ENCODE measurements at regions not wholly inside any gene's neighbourhood (a gene's known extent, or its start where the extent isn't known, plus 50 kb on each side); places are given as distances from the start of the nearest gene placed in this dataset.

GRCh38 chr7:81128011-81128410, 209.2 kb upstream of the SEMA3C start:
- ChIA-PET POLR2A (no interaction called here), CTCF (ENCODE audit: low intra/inter-chr PET ratio, low total read pairs) (no interaction called here)
- no peaks in the 10 kb centered on the region for H3K27me3 ChIP-seq (ENCODE audit: control insufficient read depth in 1 of 2, insufficient read depth in 2 of 2, low read length in 2 of 2)
- no peaks in the 10 kb centered on the region; the same call in 1 of the 2 replicates for H3K9me3 ChIP-seq (ENCODE audit: low read length)
- no TSS peak for BruUV-seq (replicated peaks)
- H3K36me3 ChIP-seq (replicated peaks in 1 of 2; ENCODE audit: control insufficient read depth in 1 of 2, insufficient read depth in 2 of 2, low read length in 2 of 2): no peaks in the 10 kb centered on the region
- H3K79me2 ChIP-seq (ENCODE audit: insufficient read depth, low read length): no peaks in the 10 kb centered on the region
- no peak for ATAC-seq
- DNase-seq (ENCODE audit: low spot score): no peak
- in situ Hi-C loops (cut with HindIII; ENCODE audit: extremely low pct_ligation_motif_present, low pct_unique_long_range_greater_than_20kb) (no loop called here), intact Hi-C loops (cut with micrococcal nuclease; ENCODE audit: unreplicated experiment) (no loop called here)
- TF ChIP-seq KLF13 (CRISPR knock-in tag; IDR thresholded peaks at IDR 0.05): no peak
- no peak for TF ChIP-seq NFATC3 (CRISPR knock-in tag; IDR thresholded peaks at IDR 0.05)
- TF ChIP-seq MED1 (CRISPR knock-in tag; IDR thresholded peaks at IDR 0.05): no peak
- no peak for TF ChIP-seq ZNF7 (CRISPR knock-in tag; IDR thresholded peaks at IDR 0.05)
- no peak for TF ChIP-seq ZNF775 (CRISPR knock-in tag; IDR thresholded peaks at IDR 0.05; ENCODE audit: borderline replicate concordance)
- TF ChIP-seq SMARCC2 (IDR thresholded peaks at IDR 0.05): no peak
- no peak for TF ChIP-seq IKZF1 (IDR thresholded peaks at IDR 0.05)
- no peak for TF ChIP-seq ZNF740 (CRISPR knock-in tag; IDR thresholded peaks at IDR 0.05)
- TF ChIP-seq ZNF713 (CRISPR knock-in tag; IDR thresholded peaks at IDR 0.05): no peak
- no peak for TF ChIP-seq ZBTB2 (CRISPR knock-in tag; IDR thresholded peaks at IDR 0.05; ENCODE audit: low read depth)
- no peak for TF ChIP-seq ZNF607 (CRISPR knock-in tag; IDR thresholded peaks at IDR 0.05; ENCODE audit: borderline replicate concordance)
- TF ChIP-seq ZBTB21 (CRISPR knock-in tag; IDR thresholded peaks at IDR 0.05): no peak
- no peak for TF ChIP-seq DBP (CRISPR knock-in tag; IDR thresholded peaks at IDR 0.05; ENCODE audit: not compliant biosample characterization)
- no peak overlapping the region for H3K27ac ChIP-seq (ENCODE audit: extremely low read length, insufficient read depth, low read length)
- no peak for FAIRE-seq
- H2AFZ ChIP-seq (ENCODE audit: low read length): no peak overlapping the region
- H3K4me3 ChIP-seq (replicated peaks in 1 of 3; ENCODE audit: insufficient read depth in 1 of 3, low read depth in 2 of 3, low read length in 3 of 3): no peak overlapping the region
- H3K4me1 ChIP-seq (ENCODE audit: insufficient read depth, low read length): no peaks in the 10 kb centered on the region
- no peak overlapping the region for H3K9ac ChIP-seq (ENCODE audit: insufficient read depth, low read depth, low read length)
- H3K4me2 ChIP-seq (ENCODE audit: low read depth, low read length): no peak overlapping the region
- WGBS (ENCODE audit: low lambda C conversion rate): 21% methylated on average over 1 of the region's 1 CpG
- no peaks in the 10 kb centered on the region for H4K20me1 ChIP-seq (ENCODE audit: insufficient read depth, low read length)

Data from HepG2 (cell line).